ENCODE measurements at regions not wholly inside any gene's neighbourhood (a gene's known extent, or its start where the extent isn't known, plus 50 kb on each side); places are given as distances from the start of the nearest gene placed in this dataset.
"Not testable (repeated sequence)": the region's sequence is repeated elsewhere in the genome, so short reads cannot be mapped to it uniquely, and the experiment has no call there.

GRCh38 chr19:29873801-29874575 lies 62.2 kb downstream of the CCNE1 start:
- Histone ChIP-seq H3K36me3 (ENCODE audit: insufficient read depth, low read length) (no peaks in the 10 kb centered on the region), H3K27me3 (ENCODE audit: insufficient read depth, low read length) (peaks cover 3% of the 10 kb centered on the region; the same call in 1 of the 2 replicates), H3K4me3 (ENCODE audit: low read depth, low read length) (peak overlapping the region; percentile 70), H3K27ac (ENCODE audit: low read depth, low read length) (no peak overlapping the region), H3K4me1 (ENCODE audit: control insufficient read depth, insufficient read depth, low read length, unreplicated experiment) (no peaks in the 10 kb centered on the region), H3K79me2 (ENCODE audit: control insufficient read depth, insufficient read depth, low read length, unreplicated experiment) (no peaks in the 10 kb centered on the region), H2AFZ (ENCODE audit: low read length, unreplicated experiment) (no peak overlapping the region)

- H3K4me3 ChIP-seq (ENCODE audit: low read depth, low read length) = no peak overlapping the region
- no peak overlapping the region for H2AFZ ChIP-seq (ENCODE audit: low read length, unreplicated experiment)
- no peaks in the 10 kb centered on the region for H3K4me1 ChIP-seq (ENCODE audit: control insufficient read depth, insufficient read depth, low read length, unreplicated experiment)
- no peaks in the 10 kb centered on the region for H3K36me3 ChIP-seq (ENCODE audit: insufficient read depth, low read length)
- H3K27ac ChIP-seq (ENCODE audit: low read depth, low read length) = no peak overlapping the region
- peaks cover 8% of the 10 kb centered on the region; the same call in 1 of the 2 replicates for H3K27me3 ChIP-seq (ENCODE audit: insufficient read depth, low read length)
- H3K79me2 ChIP-seq (ENCODE audit: control insufficient read depth, insufficient read depth, low read length, unreplicated experiment) = no peaks in the 10 kb centered on the region
Observed at GRCh38 chr19:29875931-29876330, 64.1 kb downstream of the CCNE1 start.

DNA sequence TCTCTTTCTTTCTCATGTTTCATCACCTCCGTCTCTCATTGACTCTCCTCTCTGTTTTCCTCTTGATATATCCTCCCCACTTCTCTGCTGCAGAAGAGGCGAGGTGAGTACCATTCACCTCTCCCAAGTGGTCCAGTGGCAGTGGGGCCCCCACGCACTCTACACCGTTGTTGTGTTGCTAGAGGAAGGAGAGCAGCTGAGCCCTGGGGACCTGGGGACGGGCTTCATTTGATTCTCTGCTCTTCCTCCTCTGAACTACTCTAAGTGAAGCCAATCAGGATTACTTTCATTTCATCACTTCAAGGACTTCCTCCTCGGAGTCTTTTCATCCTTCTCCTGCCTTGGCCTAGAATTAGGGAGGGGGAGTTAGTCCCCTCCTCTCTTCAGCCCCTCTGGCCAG lies 64.6 kb downstream of the CCNE1 start:
- Histone ChIP-seq H3K4me1 (ENCODE audit: control insufficient read depth, insufficient read depth, low read length, unreplicated experiment) (no peaks in the 10 kb centered on the region), H3K4me3 (ENCODE audit: low read depth, low read length) (no peak overlapping the region), H3K79me2 (ENCODE audit: control insufficient read depth, insufficient read depth, low read length, unreplicated experiment) (no peaks in the 10 kb centered on the region), H3K36me3 (ENCODE audit: insufficient read depth, low read length) (no peaks in the 10 kb centered on the region), H3K27me3 (ENCODE audit: insufficient read depth, low read length) (peaks cover 8% of the 10 kb centered on the region; the same call in 1 of the 2 replicates), H2AFZ (ENCODE audit: low read length, unreplicated experiment) (no peak overlapping the region), H3K27ac (ENCODE audit: low read depth, low read length) (no peak overlapping the region)

DNA sequence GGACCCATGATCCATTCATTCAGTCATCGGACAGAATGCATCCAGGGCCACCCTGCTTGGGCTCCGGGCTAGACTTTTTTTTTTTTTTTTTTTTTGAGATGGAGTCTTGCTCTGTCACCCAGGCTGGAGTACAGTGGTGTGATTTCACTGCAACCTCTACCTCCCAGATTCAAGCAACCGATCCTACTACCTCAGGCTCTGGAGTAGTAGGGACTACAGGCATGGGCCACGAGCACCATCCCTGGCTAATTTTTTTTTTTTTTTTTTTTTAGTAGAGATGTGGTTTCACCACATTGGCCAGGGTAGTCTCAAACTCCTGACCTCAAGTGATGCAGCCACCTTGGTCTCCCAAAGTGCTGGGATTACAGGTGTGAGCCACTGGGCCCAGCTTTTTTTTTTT lies 65.1 kb downstream of the CCNE1 start:
- not testable (repeated sequence) for H3K4me3 ChIP-seq (ENCODE audit: low read depth, low read length); H3K27ac ChIP-seq (ENCODE audit: low read depth, low read length); H3K4me1 ChIP-seq (ENCODE audit: control insufficient read depth, insufficient read depth, low read length, unreplicated experiment); H3K36me3 ChIP-seq (ENCODE audit: insufficient read depth, low read length); H3K79me2 ChIP-seq (ENCODE audit: control insufficient read depth, insufficient read depth, low read length, unreplicated experiment); H2AFZ ChIP-seq (ENCODE audit: low read length, unreplicated experiment); H3K27me3 ChIP-seq (ENCODE audit: insufficient read depth, low read length)

DNA sequence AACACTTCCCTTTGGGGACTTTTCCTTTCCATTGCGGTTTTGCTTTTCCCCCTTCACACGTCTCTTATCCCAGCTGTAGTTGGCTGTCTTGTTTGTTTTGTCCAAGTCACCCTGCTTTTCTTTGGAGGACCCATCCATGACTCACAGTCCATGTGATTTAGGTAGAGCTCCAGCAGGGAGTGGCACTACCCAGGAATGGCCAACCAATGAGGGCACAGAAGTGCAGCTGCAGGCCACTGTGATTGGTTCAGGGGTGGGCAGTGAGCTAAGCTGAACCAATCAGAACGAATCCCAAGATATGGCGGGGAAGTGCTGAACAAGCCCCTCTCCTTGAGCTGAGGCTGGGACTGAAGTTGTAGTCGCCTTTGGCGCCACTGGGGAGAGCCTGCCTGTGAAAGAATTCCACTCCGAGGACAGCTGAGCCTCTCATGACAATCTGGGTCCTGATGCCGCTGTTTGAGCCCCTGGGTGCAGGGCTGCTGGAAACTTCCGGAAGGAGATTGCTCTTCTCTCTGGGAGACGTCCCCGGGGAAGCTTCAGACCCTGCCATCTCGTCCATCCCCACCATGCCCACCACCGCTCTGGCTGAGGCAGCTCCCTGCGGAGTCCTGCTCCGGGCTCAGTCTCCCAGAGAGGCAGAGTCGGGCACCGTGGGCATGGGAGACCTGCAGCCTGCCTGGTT lies 62.9 kb upstream of the URI1 start:
- no peaks in the 10 kb centered on the region for H3K79me2 ChIP-seq (ENCODE audit: control insufficient read depth, insufficient read depth, low read length, unreplicated experiment)
- H2AFZ ChIP-seq (ENCODE audit: low read length, unreplicated experiment) = no peak overlapping the region
- no peaks in the 10 kb centered on the region for H3K4me1 ChIP-seq (ENCODE audit: control insufficient read depth, insufficient read depth, low read length, unreplicated experiment)
- H3K27ac ChIP-seq (ENCODE audit: low read depth, low read length) = no peak overlapping the region
- 0 out of 2 replicates have a peak, but pooled peaks cover 5% of the 10 kb centered on the region for H3K27me3 ChIP-seq (ENCODE audit: insufficient read depth, low read length)
- H3K36me3 ChIP-seq (ENCODE audit: insufficient read depth, low read length) = no peaks in the 10 kb centered on the region
- no peak overlapping the region for H3K4me3 ChIP-seq (ENCODE audit: low read depth, low read length)

DNA sequence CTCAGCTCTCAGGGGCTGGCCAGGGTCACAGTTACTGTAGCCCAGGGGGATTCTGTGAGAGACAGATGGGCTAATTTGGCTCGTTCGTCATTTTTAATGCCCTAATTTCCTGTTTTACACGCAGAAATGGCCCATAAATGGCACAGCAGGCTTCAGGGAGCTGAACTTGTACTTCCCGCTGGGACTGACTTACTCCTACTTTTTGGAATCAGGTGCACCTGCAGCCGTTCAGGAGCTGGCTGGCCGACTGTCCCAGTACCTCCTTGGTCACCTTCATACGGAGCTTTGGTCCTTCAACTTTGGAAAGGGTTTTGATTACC lies 62.4 kb upstream of the URI1 start:
- H3K27ac ChIP-seq (ENCODE audit: low read depth, low read length) = no peak overlapping the region
- no peaks in the 10 kb centered on the region for H3K79me2 ChIP-seq (ENCODE audit: control insufficient read depth, insufficient read depth, low read length, unreplicated experiment)
- H3K27me3 ChIP-seq (ENCODE audit: insufficient read depth, low read length) = 0 out of 2 replicates have a peak, but pooled peaks cover 5% of the 10 kb centered on the region
- no peak overlapping the region for H3K4me3 ChIP-seq (ENCODE audit: low read depth, low read length)
- H3K4me1 ChIP-seq (ENCODE audit: control insufficient read depth, insufficient read depth, low read length, unreplicated experiment) = no peaks in the 10 kb centered on the region
- H2AFZ ChIP-seq (ENCODE audit: low read length, unreplicated experiment) = no peak overlapping the region
- no peaks in the 10 kb centered on the region for H3K36me3 ChIP-seq (ENCODE audit: insufficient read depth, low read length)

- no peak overlapping the region for H3K4me3 ChIP-seq (ENCODE audit: low read depth, low read length)
- H3K27ac ChIP-seq (ENCODE audit: low read depth, low read length) = no peak overlapping the region
- no peaks in the 10 kb centered on the region for H3K36me3 ChIP-seq (ENCODE audit: insufficient read depth, low read length)
- H3K79me2 ChIP-seq (ENCODE audit: control insufficient read depth, insufficient read depth, low read length, unreplicated experiment) = no peaks in the 10 kb centered on the region
- H3K4me1 ChIP-seq (ENCODE audit: control insufficient read depth, insufficient read depth, low read length, unreplicated experiment) = no peaks in the 10 kb centered on the region
- 0 out of 2 replicates have a peak, but pooled peaks cover 5% of the 10 kb centered on the region for H3K27me3 ChIP-seq (ENCODE audit: insufficient read depth, low read length)
- H2AFZ ChIP-seq (ENCODE audit: low read length, unreplicated experiment) = no peak overlapping the region
Observed at GRCh38 chr19:29880498-29881081, 61.4 kb upstream of the URI1 start.

DNA sequence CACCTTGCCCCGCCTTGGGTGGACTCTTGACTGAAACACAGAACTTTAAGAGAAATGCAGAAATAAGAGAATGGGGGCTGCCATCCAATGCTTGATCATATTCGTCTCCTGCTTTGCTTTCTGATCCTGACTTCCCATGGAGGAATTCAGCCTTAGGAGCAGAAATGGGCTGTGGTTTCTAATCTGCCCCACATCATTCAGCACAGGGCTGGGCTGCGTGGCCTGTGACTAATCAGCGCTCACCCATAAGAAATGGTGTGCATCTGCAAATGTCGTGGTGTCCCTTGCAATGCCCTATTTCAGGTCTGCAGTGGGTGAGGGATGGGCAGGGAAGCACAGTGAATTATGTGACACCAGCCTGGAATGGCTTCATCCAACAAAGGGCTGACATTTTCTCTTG lies 60.7 kb upstream of the URI1 start:
- Histone ChIP-seq H2AFZ (ENCODE audit: low read length, unreplicated experiment) (no peak overlapping the region), H3K79me2 (ENCODE audit: control insufficient read depth, insufficient read depth, low read length, unreplicated experiment) (no peaks in the 10 kb centered on the region), H3K27ac (ENCODE audit: low read depth, low read length) (no peak overlapping the region), H3K4me1 (ENCODE audit: control insufficient read depth, insufficient read depth, low read length, unreplicated experiment) (no peaks in the 10 kb centered on the region), H3K27me3 (ENCODE audit: insufficient read depth, low read length) (0 out of 2 replicates have a peak, but pooled peaks cover 5% of the 10 kb centered on the region), H3K4me3 (ENCODE audit: low read depth, low read length) (no peak overlapping the region), H3K36me3 (ENCODE audit: insufficient read depth, low read length) (no peaks in the 10 kb centered on the region)

DNA sequence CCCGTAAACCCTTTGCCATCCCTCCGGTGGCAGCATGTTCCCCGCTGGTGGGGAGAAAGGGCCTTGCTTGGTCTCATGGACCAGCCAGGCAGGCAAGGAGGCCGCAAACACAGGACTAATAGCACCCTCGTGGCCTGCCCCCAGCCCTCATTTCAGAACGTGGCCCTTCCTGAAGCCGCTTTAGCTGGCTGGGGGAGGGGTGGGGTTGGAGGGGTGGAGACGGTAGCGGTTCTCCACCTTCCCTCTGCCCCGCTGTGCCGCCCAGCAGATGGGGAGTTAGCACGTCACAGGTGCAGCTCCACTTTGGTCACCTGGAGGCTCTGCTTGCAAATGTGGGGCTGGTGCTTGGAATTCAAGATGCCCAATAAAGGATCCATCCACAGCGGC lies 59.3 kb upstream of the URI1 start:
- no peak overlapping the region for H3K4me3 ChIP-seq (ENCODE audit: low read depth, low read length)
- H3K27ac ChIP-seq (ENCODE audit: low read depth, low read length) = no peak overlapping the region
- H3K79me2 ChIP-seq (ENCODE audit: control insufficient read depth, insufficient read depth, low read length, unreplicated experiment) = no peaks in the 10 kb centered on the region
- 0 out of 2 replicates have a peak, but pooled peaks cover 5% of the 10 kb centered on the region for H3K27me3 ChIP-seq (ENCODE audit: insufficient read depth, low read length)
- no peaks in the 10 kb centered on the region for H3K4me1 ChIP-seq (ENCODE audit: control insufficient read depth, insufficient read depth, low read length, unreplicated experiment)
- no peak overlapping the region for H2AFZ ChIP-seq (ENCODE audit: low read length, unreplicated experiment)
- H3K36me3 ChIP-seq (ENCODE audit: insufficient read depth, low read length) = no peaks in the 10 kb centered on the region

DNA sequence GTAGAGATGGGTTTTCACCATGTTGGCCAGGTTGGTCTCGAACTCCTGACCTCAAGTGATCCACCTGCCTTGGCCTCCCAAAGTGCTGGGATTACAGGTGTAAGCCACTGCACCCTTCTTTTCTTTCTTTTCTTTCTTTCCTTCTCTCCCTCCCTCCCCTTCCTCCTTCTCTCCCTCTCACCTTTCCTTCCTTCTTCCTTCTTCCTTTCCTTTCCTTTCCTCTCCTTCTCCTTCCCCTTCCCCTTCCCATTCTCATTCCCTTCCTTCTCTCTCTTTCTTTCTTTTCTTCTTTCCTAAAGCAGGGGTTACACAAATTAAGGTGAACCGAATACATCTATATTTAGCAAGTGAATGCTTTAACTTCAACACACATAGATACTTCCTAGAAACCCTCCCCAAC lies 58.0 kb upstream of the URI1 start:
- Histone ChIP-seq H3K79me2 (ENCODE audit: control insufficient read depth, insufficient read depth, low read length, unreplicated experiment) (no peaks in the 10 kb centered on the region), H3K27me3 (ENCODE audit: insufficient read depth, low read length) (0 out of 2 replicates have a peak, but pooled peaks cover 5% of the 10 kb centered on the region), H2AFZ (ENCODE audit: low read length, unreplicated experiment) (no peak overlapping the region), H3K36me3 (ENCODE audit: insufficient read depth, low read length) (no peaks in the 10 kb centered on the region), H3K27ac (ENCODE audit: low read depth, low read length) (no peak overlapping the region), H3K4me1 (ENCODE audit: control insufficient read depth, insufficient read depth, low read length, unreplicated experiment) (no peaks in the 10 kb centered on the region), H3K4me3 (ENCODE audit: low read depth, low read length) (no peak overlapping the region)

Measured in ACC112 (cell line).